OCI-LY3 (cell line): ENCODE measurements at regions not wholly inside any gene's neighbourhood (a gene's known extent, or its start where the extent isn't known, plus 50 kb on each side); places are given as distances from the start of the nearest gene placed in this dataset.

Source experiments
- H2AFZ ChIP-seq: fragments of 200-600, 300-600 bp; shearing (Covaris generic); 2 replicates; pipeline ENCODE4 v1.6.0; 2014; ENCODE audit warnings: antibody characterized with exemption, low read depth, low read length
- H3K27ac ChIP-seq: fragments of 200-600, 300-600 bp; sonication (generic); 2 replicates; pipeline ENCODE4 v1.5.1; 2014; ENCODE audit warnings: mild to moderate bottlenecking, low read length, moderate library complexity, mixed read lengths
- H3K27me3 ChIP-seq: fragments of 200-600, 300-600 bp; sonication (generic); 2 replicates; pipeline ENCODE4 v1.6.1; 2014; ENCODE audit warnings: low read depth, low read length, mixed read lengths
- H3K36me3 ChIP-seq: fragments of 200-600, 300-600 bp; sonication (generic); replicated peaks from 2 replicates; pipeline ENCODE3; 2014; ENCODE audit warnings: low read depth, low read length, mixed read lengths
- H3K4me1 ChIP-seq: fragments of 300-600, 200-600 bp; sonication (generic); 2 replicates; pipeline ENCODE4 v1.6.1; 2014; ENCODE audit warnings: low read length, mixed read lengths
- H3K4me2 ChIP-seq: fragments of 200-600, 300-600 bp; sonication (generic); 2 replicates; pipeline ENCODE4 v1.6.1; 2014; ENCODE audit warnings: low read length, mixed read lengths
- H3K4me3 ChIP-seq: fragments of 300-600, 200-600 bp; sonication (generic); 2 replicates; pipeline ENCODE4 v1.5.1; 2014; ENCODE audit warnings: antibody characterized with exemption, mild to moderate bottlenecking, low read length, moderate library complexity
- H3K79me2 ChIP-seq: fragments of 300-600, 200-600 bp; shearing (Covaris generic); 2 replicates; pipeline ENCODE4 v1.6.1; 2014; ENCODE audit warnings: mild to moderate bottlenecking, low read length, mixed read lengths
- H3K9ac ChIP-seq: fragments of 300-600, 200-600 bp; shearing (Covaris generic); 2 replicates; pipeline ENCODE4 v1.6.0; 2014; ENCODE audit warnings: mild to moderate bottlenecking, low read length, moderate library complexity
- H3K9me3 ChIP-seq: fragments of 200-600, 300-600 bp; shearing (Covaris generic); 2 replicates; pipeline ENCODE4 v1.6.1; 2014; ENCODE audit warnings: low read length, mixed read lengths; ENCODE audit not compliant: insufficient read depth
- H4K20me1 ChIP-seq: fragments of 200-600, 300-600 bp; sonication (generic); 2 replicates; pipeline ENCODE4 v1.6.1; 2016; ENCODE audit warnings: low read length, mixed read lengths; ENCODE audit not compliant: insufficient read depth
- CTCF ChIP-seq: fragments of 200-600, 300-600 bp; sonication (generic); IDR thresholded peaks from 2 replicates; pipeline ENCODE4 v1.5.1; 2014; ENCODE audit warnings: antibody characterized with exemption, low read length, low read depth
- EZH2phosphoT487 ChIP-seq: fragments of 200-600 bp; shearing (Covaris generic); IDR thresholded peaks from 2 replicates; pipeline ENCODE4 v1.6.1; 2018; ENCODE audit warnings: antibody characterized with exemption, mixed run types, low read depth

GRCh38 chr1:116308276-116308675 is 64.8 kb upstream of the ATP1A1 start:
- Histone ChIP-seq H3K4me1 (peaks cover 13% of the 10 kb centered on the region), H3K36me3 (no peaks in the 10 kb centered on the region), H3K27ac (no peak overlapping the region), H3K27me3 (no peaks in the 10 kb centered on the region), H3K9ac (no peak overlapping the region), H3K4me2 (no peak overlapping the region), H4K20me1 (no peaks in the 10 kb centered on the region), H3K79me2 (no peaks in the 10 kb centered on the region), H3K4me3 (no peak overlapping the region), H2AFZ (no peak overlapping the region), H3K9me3 (no peaks in the 10 kb centered on the region)
- TF ChIP-seq CTCF (no peak), EZH2phosphoT487 (no peak)

- no peaks in the 10 kb centered on the region for H3K9me3 ChIP-seq
- H4K20me1 ChIP-seq = no peaks in the 10 kb centered on the region
- H3K4me1 ChIP-seq = peaks cover 3% of the 10 kb centered on the region
- no peaks in the 10 kb centered on the region for H3K36me3 ChIP-seq
- no peak overlapping the region for H3K4me2 ChIP-seq
- no peaks in the 10 kb centered on the region for H3K27me3 ChIP-seq
- H3K9ac ChIP-seq = no peak overlapping the region
- no peak overlapping the region for H2AFZ ChIP-seq
- no peak overlapping the region for H3K4me3 ChIP-seq
- no peaks in the 10 kb centered on the region for H3K79me2 ChIP-seq
- no peak for TF ChIP-seq CTCF
- no peak for TF ChIP-seq EZH2phosphoT487
- H3K27ac ChIP-seq = no peak overlapping the region
These were observed 63.8 kb upstream of the ATP1A1 start for GRCh38 chr1:116309090-116309870.

GRCh38 chr1:116310180-116310579 is 62.9 kb upstream of the ATP1A1 start:
- H4K20me1 ChIP-seq = no peaks in the 10 kb centered on the region
- no peaks in the 10 kb centered on the region for H3K36me3 ChIP-seq
- H3K9ac ChIP-seq = no peak overlapping the region
- TF ChIP-seq EZH2phosphoT487 = no peak
- no peak for TF ChIP-seq CTCF
- no peaks in the 10 kb centered on the region for H3K9me3 ChIP-seq
- no peak overlapping the region for H3K4me3 ChIP-seq
- no peak overlapping the region for H3K4me2 ChIP-seq
- no peaks in the 10 kb centered on the region for H3K4me1 ChIP-seq
- H3K27me3 ChIP-seq = no peaks in the 10 kb centered on the region
- H3K79me2 ChIP-seq = no peaks in the 10 kb centered on the region
- no peak overlapping the region for H2AFZ ChIP-seq
- no peak overlapping the region for H3K27ac ChIP-seq

- no peak for TF ChIP-seq EZH2phosphoT487
- no peak for TF ChIP-seq CTCF
- no peaks in the 10 kb centered on the region for H3K27me3 ChIP-seq
- H3K4me2 ChIP-seq = no peak overlapping the region
- no peaks in the 10 kb centered on the region for H3K79me2 ChIP-seq
- H2AFZ ChIP-seq = no peak overlapping the region
- no peaks in the 10 kb centered on the region for H4K20me1 ChIP-seq
- H3K4me3 ChIP-seq = no peak overlapping the region
- no peaks in the 10 kb centered on the region for H3K36me3 ChIP-seq
- H3K9ac ChIP-seq = no peak overlapping the region
- H3K9me3 ChIP-seq = no peaks in the 10 kb centered on the region
- H3K4me1 ChIP-seq = no peaks in the 10 kb centered on the region
- H3K27ac ChIP-seq = no peak overlapping the region
These were observed 61.9 kb upstream of the ATP1A1 start for GRCh38 chr1:116311193-116311592.
